GM18907 (cell line): ENCODE measurements at regions not wholly inside any gene's neighbourhood (a gene's known extent, or its start where the extent isn't known, plus 50 kb on each side); places are given as distances from the start of the nearest gene placed in this dataset.

Source experiments
- ATAC-seq: cut with Tn5 transposase; IDR thresholded peaks from one replicate; pipeline ENCODE4 v1.9.1; 2021; ENCODE audit warnings: mild to moderate bottlenecking, moderate library complexity; ENCODE audit not compliant: unreplicated experiment

DNA sequence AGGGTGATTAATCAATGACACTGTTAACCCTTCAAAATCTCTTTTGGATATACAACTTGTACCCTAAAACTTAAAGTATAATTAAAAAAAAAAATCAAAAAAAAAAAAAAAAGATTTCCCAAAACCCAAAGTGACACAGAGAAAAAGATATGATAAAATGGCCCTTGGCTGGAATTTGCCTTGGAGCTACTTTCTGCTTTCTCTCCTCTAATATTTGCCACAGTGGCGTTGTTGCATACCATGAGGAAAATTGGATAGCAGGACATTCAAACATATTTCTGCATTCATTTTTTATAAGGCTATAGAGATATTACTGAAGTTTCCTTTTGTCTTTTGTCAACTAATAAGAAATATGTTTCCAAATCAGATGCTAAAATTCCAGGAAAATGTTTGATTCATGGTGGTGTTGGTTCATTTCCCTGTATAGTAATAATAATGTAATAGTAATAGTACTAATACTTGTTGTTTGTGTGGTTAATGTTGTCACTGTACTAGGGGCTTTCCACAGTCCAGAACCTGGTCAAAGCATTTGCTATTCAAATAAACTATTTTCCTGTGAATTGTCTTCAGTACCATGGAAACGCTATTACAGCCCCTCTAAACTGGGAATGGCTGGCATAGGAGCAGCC lies 441.3 kb upstream of the THBS1 start:
- ATAC-seq, result peak; percentile 55

DNA sequence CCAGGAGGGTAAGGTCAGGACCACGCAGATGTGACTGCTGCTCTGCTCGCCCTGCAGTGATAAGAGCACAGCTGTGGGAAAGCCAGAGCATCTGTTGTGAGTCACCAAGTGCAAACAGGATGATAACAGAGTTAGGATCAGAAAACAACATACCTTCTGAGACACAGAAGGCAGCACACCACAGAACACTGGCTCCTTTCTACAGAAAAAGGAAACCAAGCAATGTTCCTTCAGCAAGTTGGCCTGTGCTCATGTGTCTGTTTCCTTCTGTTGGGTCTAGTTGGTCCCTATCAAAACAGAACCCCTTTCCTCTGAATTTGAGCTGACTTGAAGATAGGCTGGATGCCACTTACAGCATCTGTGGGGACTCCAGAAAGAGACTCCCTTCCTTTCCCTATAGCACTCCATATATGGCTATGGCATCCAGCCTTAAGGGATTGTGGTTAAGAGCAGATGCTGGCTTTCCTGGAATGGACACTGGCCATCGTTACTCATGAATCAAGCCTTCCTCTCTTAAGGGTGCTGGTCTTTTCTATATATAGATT lies 440.7 kb upstream of the THBS1 start:
- peak; percentile 68 for ATAC-seq

DNA sequence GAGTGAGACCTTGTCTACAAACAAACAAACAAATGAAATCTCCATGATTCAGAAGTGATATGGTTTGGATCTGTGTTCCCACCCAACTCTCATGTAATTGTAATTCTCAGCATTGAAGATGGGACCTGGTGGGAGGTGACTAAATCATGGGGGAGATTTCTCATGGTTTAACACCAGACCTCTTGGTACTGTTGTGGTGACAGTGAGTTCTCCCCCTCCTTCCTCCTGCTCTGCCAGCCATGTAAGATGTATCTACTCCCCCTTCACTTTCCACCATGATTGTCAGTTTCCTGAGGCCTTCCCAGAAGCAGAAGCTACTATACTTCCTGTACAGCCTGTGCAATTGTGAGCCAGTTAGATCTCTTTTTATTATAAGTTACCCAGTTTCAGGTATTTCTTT lies 438.4 kb upstream of the THBS1 start:
- ATAC-seq, result no peak

DNA sequence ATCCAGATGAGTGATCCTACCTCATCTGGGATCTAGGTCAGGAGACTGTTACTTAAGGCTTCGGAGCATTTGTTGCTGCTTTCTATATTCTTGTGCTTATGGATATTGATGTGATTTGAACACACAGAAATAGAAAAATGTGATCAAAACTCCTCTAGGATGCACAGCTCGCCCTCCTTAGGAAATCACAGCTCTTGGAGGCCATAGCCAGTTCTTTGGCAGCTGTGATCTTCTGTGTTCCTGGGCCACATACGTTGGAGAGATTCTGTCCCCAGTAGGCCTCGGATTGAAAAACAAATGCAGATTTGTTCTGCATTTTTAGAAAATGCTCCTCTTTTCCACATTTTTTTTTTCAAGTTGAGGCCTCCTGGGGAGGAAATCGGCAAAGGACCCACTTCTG lies 437.4 kb upstream of the THBS1 start:
- no peak for ATAC-seq

DNA sequence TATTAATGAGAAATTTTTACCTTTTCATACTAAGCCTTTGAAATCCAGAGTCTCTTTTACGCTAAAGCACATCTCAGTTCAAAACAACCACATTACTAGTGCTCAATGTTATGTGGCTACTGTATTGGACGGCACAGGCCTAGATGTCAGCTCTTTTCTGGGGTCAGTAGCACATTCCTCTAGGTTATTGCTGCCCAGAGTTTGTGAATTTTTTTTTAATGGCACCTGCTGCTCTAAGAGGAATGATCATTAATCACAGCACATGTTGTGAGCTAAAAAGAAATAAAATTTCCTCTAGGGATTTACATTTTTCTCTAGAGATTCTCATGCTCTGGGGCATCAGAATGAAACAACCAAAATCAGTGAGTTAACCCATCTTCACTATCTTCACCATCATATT lies 436.8 kb upstream of the THBS1 start:
- ATAC-seq, result no peak

DNA sequence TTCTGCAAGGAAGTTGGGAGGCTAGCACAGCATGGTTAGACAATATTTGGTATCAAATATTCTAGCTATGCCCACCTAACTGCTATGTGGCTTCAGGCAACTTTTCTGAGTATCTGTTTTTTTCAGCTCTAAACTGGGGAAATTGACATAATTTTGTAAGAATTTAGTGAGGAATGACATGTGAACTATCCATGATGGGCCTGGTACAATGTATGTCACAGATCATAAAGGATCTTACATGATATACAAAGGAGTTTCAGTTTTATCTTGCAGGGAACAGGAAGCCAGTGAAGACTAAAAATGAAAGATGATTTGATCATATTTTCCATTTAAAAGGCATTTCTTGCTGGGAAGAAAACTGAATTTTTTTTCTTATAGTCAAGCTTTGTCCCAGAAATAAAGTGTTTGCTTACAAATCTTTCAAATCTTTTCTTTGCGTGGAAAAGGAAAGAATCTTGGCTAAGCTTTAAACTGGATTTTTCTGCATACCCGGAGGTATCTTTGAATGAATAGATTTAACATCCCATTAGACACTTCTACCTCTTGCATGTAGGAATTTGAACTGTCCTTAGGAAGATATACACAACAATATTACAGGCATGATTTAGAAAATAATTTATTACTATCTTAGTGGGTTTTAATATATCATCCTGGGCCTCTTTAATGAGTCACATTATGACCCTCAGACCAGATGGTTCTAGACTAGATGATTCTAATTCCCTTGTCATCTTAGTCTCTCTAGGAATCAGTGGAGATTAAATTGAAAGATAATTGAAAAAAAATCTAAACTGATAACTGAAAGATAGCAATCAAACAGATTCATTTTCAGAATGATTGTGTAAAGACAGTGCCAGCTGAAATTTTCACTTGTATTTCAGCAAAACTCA lies 436.0 kb upstream of the THBS1 start:
- no peak for ATAC-seq

DNA sequence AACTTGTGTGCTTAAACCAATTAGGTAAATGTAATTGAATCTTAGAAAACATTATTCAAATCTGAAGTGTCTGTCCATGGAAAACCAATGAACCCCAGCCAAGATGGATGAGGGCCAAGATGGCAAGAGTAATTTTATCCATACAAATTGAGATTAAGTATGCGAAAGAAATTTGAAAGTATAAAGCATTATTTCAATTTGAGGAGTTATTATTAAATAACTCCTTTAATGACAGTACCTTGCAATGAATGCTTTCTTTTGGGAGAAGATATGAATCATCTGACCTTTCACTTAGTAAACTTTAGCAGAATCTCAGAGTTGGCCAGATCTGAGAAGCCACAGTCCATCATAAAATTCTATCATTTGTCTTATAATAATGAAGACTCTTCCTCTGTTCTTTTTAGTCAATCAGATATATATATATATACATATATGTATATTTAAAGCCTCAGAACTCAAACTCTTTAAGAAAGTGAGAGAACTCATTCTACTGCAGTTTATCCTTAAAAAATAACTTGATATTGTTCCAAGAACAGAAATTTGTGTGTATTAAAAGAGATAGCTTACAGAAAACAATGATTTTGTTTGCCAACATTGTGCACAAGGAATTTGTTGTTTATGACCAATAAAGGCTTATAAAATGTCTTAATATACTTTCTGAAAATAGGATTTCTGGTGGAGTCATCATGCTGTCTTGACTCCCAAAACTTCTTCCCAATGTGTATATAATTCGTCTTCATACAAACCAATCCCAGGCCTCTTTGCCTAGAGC lies 434.8 kb upstream of the THBS1 start:
- ATAC-seq, result no peak

DNA sequence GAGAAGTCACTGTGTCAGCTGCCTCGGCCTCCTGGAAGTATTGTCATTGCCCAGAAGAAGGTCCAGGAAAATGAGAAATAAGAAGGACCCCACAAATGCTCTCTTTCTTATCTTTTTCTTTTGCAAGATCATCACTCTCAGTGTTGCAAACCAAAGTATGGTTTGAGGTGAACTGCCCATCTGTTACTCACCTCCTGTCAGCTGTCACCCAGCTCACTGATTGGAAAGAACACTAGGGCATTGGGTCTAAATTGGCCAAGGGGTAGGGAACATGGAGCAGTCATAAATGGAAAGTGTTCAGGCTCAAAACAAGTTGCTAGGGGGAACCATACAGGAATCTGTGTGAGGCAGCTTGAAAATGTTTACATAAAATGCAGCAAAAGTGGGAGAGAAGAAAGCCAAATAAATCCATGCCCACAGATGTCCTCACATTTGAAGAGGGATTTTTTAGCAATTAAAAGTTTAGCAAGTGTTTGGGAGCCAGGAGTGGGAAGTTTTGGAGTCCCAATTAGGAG lies 431.2 kb upstream of the THBS1 start:
- no peak for ATAC-seq

DNA sequence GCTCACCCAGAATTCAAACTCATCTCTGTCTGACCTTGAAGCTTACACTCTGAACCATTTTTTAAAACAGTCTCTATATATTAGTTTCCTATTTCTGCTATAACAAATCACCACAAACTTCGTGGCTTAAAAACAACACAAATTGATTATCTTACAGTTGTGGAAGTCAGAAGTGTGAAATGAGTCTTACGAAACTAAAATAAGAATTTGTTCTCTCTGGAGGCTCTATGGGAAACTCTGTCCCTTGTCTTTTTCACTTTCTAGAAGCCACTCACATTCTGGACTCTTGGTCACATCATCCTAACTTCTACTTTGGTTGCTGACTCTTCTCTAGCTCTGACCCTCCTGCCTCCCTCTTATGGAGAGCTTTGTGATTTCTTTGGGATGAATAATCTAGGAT lies 429.3 kb upstream of the THBS1 start:
- no peak for ATAC-seq

DNA sequence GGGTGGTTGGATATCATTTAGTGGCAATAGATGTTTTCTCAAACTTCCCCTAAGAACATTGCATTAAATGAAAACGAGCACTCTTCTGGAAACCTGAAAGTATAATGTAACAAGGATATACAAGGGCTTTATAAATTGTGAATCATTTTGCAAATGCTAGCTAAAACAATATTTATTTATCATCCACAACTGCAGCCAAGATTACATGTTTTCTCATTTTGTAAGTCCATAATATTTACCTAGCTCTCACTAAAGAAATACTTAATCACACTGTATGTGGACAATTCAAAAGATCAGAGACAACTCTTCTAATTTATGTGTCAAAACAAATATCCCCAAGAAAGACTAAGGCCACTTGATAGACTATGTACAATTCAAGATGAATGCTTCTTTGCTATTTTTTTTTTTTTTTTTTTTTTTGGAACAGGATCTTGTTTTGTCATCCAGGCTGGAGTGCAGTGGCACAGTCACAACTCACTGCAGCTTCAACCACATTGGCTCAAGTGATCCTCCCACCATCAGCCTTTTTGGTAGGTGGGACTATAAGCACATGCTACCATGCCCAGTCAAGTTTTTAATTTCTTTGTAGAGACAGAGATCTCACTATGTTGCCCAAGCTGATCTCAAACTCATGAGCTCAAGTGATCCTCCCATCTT lies 427.7 kb upstream of the THBS1 start:
- ATAC-seq, result no peak

DNA sequence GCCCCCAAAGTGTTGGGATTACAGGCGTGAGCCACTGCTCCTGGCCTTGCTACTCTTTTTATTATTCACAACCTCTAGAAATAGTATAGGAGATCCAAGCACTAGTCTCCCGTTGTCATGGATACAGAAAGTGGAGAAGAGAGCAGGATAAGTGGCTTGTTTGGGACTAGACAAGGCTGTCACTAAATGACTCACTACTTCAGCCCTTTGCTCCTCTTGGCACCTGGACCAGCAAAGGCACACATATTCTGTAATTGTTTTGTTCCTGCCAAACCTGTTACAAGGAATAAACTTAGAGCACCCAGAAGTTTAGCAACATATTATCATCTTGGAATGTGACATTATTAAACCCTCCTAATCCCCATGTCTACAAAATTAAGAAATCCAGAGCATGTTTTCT lies 427.2 kb upstream of the THBS1 start:
- no peak for ATAC-seq

DNA sequence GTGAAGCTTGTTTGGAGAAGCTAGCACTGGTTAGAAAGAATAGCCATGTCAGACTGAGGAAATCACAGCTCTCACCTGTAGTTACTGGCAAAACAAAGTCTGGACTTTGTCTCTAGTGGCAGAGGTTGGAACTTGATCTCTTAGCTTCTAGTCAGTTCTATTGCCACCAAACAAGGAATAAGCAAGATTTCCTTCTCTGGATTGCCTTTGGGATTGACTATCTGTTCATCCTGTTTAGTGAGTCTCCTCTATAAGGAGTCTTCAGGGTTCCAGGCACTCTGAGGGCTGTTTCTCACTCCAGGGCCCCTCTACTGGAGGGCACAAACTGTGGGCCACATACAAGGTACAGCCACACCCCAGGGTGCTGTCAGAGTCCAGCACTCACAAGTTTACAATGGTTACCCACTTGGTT lies 426.6 kb upstream of the THBS1 start:
- no peak for ATAC-seq

DNA sequence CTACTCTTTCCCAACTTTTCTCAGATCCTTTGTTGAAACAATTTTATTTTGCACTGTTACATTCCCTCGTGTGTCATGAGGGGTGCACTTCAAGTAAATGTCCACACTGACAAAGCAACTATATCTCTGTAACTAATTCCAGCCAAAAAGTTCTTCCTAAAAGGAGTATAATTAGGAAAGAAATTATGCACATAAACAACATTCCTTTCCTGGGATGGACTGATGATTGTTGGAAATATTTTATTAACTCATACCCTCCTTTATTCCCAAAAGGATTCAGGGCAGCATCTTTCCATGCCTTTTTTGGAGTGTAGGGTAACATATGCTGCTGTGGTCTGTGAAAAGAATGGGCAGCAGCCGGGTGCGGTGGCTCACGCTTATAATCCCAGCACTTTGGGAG lies 426.1 kb upstream of the THBS1 start:
- ATAC-seq, result no peak

DNA sequence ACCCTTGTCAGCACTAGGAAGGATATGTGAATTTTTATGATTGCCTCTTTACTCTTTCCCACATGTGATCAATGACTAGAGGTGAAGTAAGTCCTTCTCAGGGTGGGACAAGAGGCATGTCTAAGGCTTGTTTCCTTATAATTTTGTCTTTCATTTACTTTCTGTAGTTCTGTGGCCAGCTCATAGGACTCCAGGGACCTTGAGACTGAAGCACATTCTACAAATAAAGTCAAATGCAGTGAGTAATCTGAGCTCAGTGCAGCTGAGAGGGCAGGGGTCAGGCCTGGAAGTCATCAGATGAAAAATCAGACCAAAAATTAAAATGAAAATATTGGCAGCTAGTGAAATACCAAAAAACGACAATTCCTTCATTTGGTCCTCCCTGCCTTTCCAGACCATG lies 424.7 kb upstream of the THBS1 start:
- ATAC-seq, result no peak

DNA sequence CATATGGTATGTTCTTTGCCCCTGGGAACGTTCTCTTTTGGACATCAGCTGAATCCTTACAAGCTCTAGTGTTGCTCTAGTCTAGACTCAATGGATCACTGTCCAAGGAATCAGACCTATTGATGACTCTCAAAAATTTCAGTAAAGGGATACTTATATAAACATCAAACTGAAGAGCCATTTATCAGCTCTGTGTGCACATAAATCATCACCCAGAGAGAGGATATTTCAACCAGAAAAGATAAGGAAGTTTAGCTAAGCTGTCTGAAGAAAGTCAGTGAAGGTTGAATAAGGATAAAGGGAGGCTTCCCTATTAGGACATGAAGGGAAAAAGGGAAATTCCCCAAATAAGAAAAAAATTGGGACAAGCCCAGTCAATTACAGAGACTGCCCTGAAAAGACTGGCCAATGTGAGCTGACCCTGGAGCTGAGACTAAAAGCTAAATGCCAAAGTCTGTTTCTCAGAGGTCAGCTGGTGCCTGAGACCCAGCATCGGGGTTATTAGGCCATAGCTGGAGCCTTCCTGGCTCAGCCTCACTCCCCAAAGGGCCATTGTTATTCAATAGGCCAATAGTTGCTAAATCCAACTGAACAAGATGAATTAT lies 424.1 kb upstream of the THBS1 start:
- no peak for ATAC-seq

DNA sequence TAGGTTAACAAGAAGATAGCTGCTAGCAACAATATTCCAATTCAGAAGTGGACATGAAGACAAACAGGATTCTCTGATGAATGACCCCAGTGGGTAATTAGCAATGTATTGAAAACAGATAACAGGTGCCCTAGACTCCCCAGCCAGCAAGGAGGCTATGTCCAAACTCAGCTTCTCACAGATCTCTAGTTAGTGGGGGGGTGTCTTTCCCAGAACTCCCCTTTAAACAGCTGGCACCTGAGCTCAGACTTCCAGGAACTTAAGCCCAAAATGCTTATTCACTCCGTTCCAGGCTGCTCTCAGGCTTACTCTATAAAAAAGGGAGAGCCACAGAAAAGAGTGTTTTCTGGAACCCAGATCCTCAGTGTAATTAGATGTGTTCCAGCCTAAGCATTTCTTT lies 423.0 kb upstream of the THBS1 start:
- ATAC-seq, result no peak

DNA sequence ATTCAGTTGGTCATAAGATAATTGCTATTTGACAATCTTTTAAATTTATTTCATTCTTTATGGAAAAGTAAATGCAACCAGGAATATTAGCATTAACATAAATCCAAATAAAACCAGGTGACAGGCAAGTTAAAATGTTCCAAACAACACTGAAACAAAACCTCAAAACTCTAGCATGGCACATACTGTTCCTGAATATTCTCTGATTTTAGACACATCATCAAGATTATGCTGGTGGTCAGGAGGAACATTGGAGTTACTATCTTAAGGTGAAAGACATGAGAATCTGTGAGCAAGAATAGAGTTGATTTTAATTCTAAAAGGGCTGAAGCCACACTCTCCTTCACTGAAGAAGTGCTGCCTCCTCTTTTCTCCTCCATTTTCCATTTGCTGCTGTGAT lies 421.0 kb upstream of the THBS1 start:
- no peak for ATAC-seq

DNA sequence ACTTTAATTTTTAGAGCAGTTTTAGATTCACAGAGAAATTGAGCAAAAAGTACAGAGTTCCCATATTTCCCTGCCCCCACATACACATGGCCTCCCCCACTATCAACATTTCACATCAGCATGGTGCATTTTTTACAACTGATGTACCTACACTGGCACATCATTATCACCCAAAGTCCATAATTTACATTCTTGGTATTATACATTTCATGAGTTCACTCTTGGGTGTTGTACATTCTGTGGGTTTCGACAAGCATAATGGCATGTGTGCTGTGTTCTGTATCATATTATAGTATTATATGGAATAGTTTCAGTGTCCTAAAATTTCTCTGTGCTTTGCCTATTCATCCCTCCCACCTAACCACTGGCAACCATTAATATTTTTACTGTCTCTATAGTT lies 419.8 kb upstream of the THBS1 start:
- ATAC-seq, result no peak

DNA sequence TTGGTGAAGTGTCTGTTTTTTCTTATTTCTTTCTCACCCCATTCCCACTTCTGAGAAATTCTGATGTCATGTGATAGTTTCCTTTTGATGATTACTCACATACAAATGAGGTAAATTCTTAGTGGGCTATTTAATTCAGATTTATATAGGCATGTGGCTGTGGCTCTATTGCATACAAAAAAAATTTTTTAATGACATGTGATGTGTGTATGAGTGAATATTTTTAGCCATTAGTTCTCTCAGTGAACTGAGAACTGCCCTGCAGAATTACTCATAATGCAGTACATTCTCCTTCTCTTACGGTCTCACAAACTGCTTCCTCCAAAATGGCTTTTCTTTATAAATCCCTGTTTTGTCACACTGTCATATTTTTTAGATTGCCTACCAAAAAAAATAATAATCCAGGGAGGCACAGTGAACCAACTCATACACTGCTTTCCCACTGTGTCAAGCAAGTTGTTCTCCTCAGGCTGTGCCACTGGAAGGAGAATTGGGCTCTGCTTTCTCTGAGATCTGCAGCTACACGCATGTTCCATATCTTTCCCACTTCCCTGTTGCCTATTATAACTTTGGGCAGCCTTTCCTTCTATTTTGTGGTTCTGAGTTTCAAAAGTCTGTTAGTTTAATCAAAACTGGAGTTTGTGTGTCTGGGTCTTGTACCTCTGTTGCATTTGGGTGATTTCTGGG lies 415.7 kb upstream of the THBS1 start:
- no peak for ATAC-seq
